ENCODE measurements at regions not wholly inside any gene's neighbourhood (a gene's known extent, or its start where the extent isn't known, plus 50 kb on each side); places are given as distances from the start of the nearest gene placed in this dataset.

- TF ChIP-seq CTCF (IDR thresholded peaks at IDR 0.05) = no peak
- Histone ChIP-seq H3K9me3 (peaks cover 0 to 3% of the 10 kb centered on the region in 2 donors), H3K27ac (no peak overlapping the region), H3K36me3 (no peaks in the 10 kb centered on the region), H3K4me3 (no peak overlapping the region), H3K27me3 (no peaks in the 10 kb centered on the region), H3K4me1 (no peaks in the 10 kb centered on the region)
- peak in 1 of 2 donors; percentile 30 for DNase-seq (ENCODE audit: low spot score in 2 of 2)
- intact Hi-C loops (cut with DNase I) = no loop called here
Measured at GRCh38 chr2:128405467-128405900, 86.8 kb upstream of the HS6ST1 start.

GRCh38 chr2:128405981-128406613 is 87.4 kb upstream of the HS6ST1 start:
- DNase-seq (ENCODE audit: low spot score in 2 of 2) = peak in 1 of 2 donors; percentile 42
- Histone ChIP-seq H3K9me3 (no peaks in the 10 kb centered on the region), H3K4me3 (no peak overlapping the region), H3K4me1 (no peaks in the 10 kb centered on the region), H3K36me3 (no peaks in the 10 kb centered on the region), H3K27me3 (no peaks in the 10 kb centered on the region), H3K27ac (no peak overlapping the region)
- no peak for TF ChIP-seq CTCF (IDR thresholded peaks at IDR 0.05)
- intact Hi-C loops (cut with DNase I) = no loop called here

- peak in 1 of 2 donors; percentile 25 for DNase-seq (ENCODE audit: low spot score in 2 of 2)
- H3K27me3 ChIP-seq = no peaks in the 10 kb centered on the region
- intact Hi-C loops (cut with DNase I) = no loop called here
- no peak for TF ChIP-seq CTCF (IDR thresholded peaks at IDR 0.05)
- no peaks in the 10 kb centered on the region for H3K4me1 ChIP-seq
- H3K27ac ChIP-seq = no peak overlapping the region
- no peaks in the 10 kb centered on the region for H3K9me3 ChIP-seq
- no peaks in the 10 kb centered on the region for H3K36me3 ChIP-seq
- H3K4me3 ChIP-seq = no peak overlapping the region
Measured at GRCh38 chr2:128406736-128407554, 88.3 kb upstream of the HS6ST1 start.

GRCh38 chr2:128408349-128409305 is 90.0 kb upstream of the HS6ST1 start:
- Histone ChIP-seq H3K9me3 (no peaks in the 10 kb centered on the region), H3K4me3 (no peak overlapping the region), H3K4me1 (no peaks in the 10 kb centered on the region), H3K27me3 (no peaks in the 10 kb centered on the region), H3K36me3 (no peaks in the 10 kb centered on the region), H3K27ac (no peak overlapping the region)
- TF ChIP-seq CTCF (IDR thresholded peaks at IDR 0.05) = no peak
- intact Hi-C loops (cut with DNase I) = no loop called here
- peak in 1 of 2 donors; percentile 59 for DNase-seq (ENCODE audit: low spot score in 2 of 2)

GRCh38 chr2:128409326-128410034 is 90.8 kb upstream of the HS6ST1 start:
- Histone ChIP-seq H3K27ac (no peak overlapping the region), H3K4me3 (no peak overlapping the region), H3K4me1 (no peaks in the 10 kb centered on the region), H3K27me3 (no peaks in the 10 kb centered on the region), H3K36me3 (no peaks in the 10 kb centered on the region), H3K9me3 (no peaks in the 10 kb centered on the region)
- DNase-seq (ENCODE audit: low spot score in 2 of 2) = peak in 1 of 2 donors; percentile 33
- TF ChIP-seq CTCF (IDR thresholded peaks at IDR 0.05) = no peak
- intact Hi-C loops (cut with DNase I) = no loop called here
